GM12891 (cell line): ENCODE measurements at regions not wholly inside any gene's neighbourhood (a gene's known extent, or its start where the extent isn't known, plus 50 kb on each side); places are given as distances from the start of the nearest gene placed in this dataset.

ENCODE experiments used
- DNase-seq: peaks from one replicate; pipeline ENCODE4 v3.0.0; 2011; ENCODE audit warnings: low spot score; ENCODE audit not compliant: insufficient read length
- FAIRE-seq: peaks from 2 replicates; lab custom pipeline; 2011; peaks lifted over from hg19 to GRCh38; lab: Jason Lieb, UNC
- PAX5 ChIP-seq: IDR thresholded peaks from 2 replicates; pipeline ENCODE4 v1.6.1; 2011; ENCODE audit warnings: low read length, moderate library complexity, mild to moderate bottlenecking; ENCODE audit not compliant: insufficient read depth, severe bottlenecking
- POLR2A ChIP-seq: IDR thresholded peaks from 2 replicates; pipeline ENCODE4 v1.6.1; 2011; ENCODE audit warnings: low read depth, low read length, control low read depth
- POLR2AphosphoS5 ChIP-seq: IDR thresholded peaks from 2 replicates; pipeline ENCODE4 v1.6.1; 2011; ENCODE audit warnings: low read depth, low read length, control low read depth
- POU2F2 ChIP-seq: IDR thresholded peaks from 2 replicates; pipeline ENCODE4 v1.6.1; 2011; ENCODE audit warnings: low read depth, mild to moderate bottlenecking, control low read depth, low read length, moderate library complexity
- SPI1 ChIP-seq: IDR thresholded peaks from 2 replicates; pipeline ENCODE4 v1.6.1; 2011; ENCODE audit warnings: low read depth, low read length, control low read depth
- TAF1 ChIP-seq: IDR thresholded peaks from 2 replicates; pipeline ENCODE4 v1.6.1; 2011; ENCODE audit warnings: low read depth, low read length, control low read depth

DNA sequence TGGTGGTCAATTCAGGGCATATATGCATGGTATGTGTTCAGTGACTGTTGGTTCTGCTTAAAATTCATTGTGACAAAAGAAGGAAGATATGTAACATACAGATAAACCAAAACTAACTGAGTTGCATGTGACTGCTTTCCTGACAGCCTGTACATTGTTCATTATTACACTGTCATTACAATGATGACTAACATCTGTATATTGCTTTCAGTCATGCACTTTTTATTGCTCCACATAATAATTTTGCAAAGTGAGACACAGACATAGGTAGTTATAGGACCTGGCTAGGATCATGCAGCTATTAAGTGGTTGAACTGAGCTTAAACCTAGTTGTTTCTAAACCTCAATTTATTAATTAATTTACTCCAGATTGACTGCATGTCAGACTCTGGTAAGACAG, 703.2 kb downstream of the HDGFL1 start:
- no peak for DNase-seq
- no peak for FAIRE-seq
- TF ChIP-seq SPI1 = no peak
- TF ChIP-seq POLR2A = no peak
- no peak for TF ChIP-seq POU2F2
- TF ChIP-seq TAF1 = no peak
- no peak for TF ChIP-seq PAX5
- TF ChIP-seq POLR2AphosphoS5 = no peak

DNA sequence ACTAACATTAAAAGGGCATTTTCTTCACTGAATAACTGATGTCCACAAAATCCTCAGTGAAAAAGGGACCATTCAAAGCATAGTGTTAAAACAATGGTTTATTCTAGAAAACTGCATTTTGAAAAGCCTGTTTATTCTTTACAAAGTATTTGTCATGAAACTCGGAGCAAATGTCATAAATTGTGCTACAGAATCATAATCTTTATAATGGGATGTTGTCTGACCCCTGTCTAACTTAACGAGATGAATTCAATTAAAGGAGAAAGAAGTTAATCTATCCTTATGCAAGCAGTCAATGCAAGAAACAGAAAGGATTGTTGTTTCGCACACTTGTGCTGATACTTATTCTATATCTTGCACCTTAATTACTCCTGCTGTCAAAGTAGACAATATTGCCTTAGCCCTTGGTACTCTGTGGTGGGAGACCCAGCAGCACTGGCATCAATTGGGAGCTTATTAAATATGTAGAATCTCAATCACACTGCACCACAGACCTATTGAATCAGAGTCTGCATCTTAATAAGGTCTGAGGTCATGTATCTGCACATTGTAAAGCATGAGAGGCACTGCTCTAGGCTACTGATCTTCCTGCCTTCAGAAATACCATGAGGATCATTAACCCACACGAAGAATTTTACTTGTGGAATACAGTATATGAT, 708.3 kb downstream of the HDGFL1 start:
- FAIRE-seq (no peak), DNase-seq (no peak)
- TF ChIP-seq POLR2A = no peak
- TF ChIP-seq SPI1 = no peak
- TF ChIP-seq POU2F2 = no peak
- no peak for TF ChIP-seq POLR2AphosphoS5
- no peak for TF ChIP-seq PAX5
- TF ChIP-seq TAF1 = no peak

GRCh38 chr6:23278180-23278532, 708.8 kb downstream of the HDGFL1 start:
- TF ChIP-seq TAF1 = no peak
- no peak for TF ChIP-seq PAX5
- no peak for TF ChIP-seq POLR2AphosphoS5
- no peak for TF ChIP-seq POU2F2
- TF ChIP-seq POLR2A = no peak
- no peak for TF ChIP-seq SPI1
- no peak for FAIRE-seq
- DNase-seq = no peak

GRCh38 chr6:23280437-23280836, 711.1 kb downstream of the HDGFL1 start:
- no peak for DNase-seq
- no peak for TF ChIP-seq SPI1
- no peak for TF ChIP-seq PAX5
- no peak for TF ChIP-seq POU2F2
- TF ChIP-seq POLR2AphosphoS5 = no peak
- TF ChIP-seq POLR2A = no peak
- no peak for TF ChIP-seq TAF1
- FAIRE-seq = no peak

DNA sequence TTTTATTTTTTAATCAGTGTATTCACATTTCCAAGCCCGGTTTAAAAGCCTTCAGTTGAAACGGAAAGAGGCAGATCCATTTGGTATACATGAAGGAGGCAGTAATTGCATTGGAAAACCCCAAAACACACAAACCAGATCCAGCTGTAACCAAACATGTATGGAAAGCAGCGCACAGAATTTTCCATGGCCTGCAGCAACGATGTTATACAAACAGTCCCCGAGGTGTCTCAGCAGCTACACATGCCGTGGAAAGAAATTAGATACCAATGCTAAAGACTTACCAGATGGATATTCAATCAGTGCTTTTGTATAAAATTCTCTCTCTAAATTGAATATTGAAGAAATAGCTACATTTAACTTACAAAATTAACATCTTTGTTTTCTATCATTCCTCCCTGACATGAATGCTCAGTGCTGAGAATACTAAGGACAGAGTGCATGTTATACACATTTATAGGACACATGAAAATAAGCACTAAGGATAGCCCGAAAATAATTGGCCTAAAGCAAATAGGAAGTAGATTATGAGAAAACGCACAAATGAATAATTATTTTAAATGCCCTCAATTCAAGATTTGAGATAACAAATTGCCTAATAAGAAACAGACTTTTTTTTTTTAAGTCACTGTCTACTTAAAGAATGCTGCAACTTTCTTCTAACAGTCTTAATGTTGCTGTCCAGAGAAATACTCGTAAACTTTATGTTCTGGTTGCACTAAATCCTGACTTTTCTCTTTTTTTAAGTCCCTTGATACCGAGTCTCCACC, 713.1 kb downstream of the HDGFL1 start:
- no peak for DNase-seq
- no peak for TF ChIP-seq POU2F2
- no peak for TF ChIP-seq POLR2A
- TF ChIP-seq TAF1 = no peak
- no peak for TF ChIP-seq SPI1
- TF ChIP-seq PAX5 = no peak
- TF ChIP-seq POLR2AphosphoS5 = no peak

GRCh38 chr6:23293653-23294052, 724.3 kb downstream of the HDGFL1 start:
- FAIRE-seq (no peak), DNase-seq (no peak)
- no peak for TF ChIP-seq POU2F2
- no peak for TF ChIP-seq PAX5
- TF ChIP-seq POLR2A = no peak
- TF ChIP-seq TAF1 = no peak
- no peak for TF ChIP-seq SPI1
- TF ChIP-seq POLR2AphosphoS5 = no peak

More for the DNA sequence above, 713.1 kb downstream of the HDGFL1 start:
- no peak for FAIRE-seq

DNA sequence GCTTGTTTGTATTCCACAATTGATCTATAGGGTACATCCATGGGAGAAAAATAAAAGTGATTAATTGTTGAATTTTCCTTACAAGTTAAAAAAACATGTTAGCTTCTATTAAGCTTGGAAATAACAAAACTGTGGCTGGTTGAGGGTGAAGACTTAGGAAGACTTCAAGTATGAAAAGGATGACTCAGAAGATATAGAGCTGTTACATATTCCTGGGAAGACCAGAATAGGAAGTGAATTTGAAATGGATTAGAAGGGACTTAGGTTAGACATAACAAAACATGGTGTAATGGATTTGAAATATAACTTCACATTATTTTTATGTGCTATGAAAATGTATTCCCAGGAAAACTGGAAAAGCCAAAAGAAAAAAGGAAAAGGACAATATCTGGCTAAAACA, 732.2 kb downstream of the HDGFL1 start:
- DNase-seq (no peak), FAIRE-seq (no peak)
- TF ChIP-seq POLR2AphosphoS5 (no peak), PAX5 (no peak), POU2F2 (no peak), TAF1 (no peak), SPI1 (no peak), POLR2A (no peak)

DNA sequence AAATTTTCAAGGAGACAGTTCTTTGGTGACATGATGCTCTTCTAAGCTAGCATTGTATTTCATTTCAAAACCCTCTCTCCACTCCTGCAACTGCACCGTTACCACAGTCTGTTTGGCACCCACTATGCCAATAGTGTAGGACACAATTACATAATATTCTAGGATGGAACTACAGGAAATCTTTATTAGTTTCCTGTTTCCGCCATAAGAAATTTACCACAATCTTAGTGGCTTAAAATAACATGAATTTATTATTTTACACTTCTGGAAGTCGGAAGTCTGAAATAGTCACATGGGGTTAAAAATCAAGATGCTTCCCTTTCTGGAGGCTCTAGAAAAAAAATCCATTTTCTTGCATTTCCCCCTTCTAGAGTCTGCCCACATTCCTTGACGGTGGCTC, 733.1 kb downstream of the HDGFL1 start:
- TF ChIP-seq POLR2A (no peak), PAX5 (no peak)
- no peak for DNase-seq
- no peak for FAIRE-seq

DNA sequence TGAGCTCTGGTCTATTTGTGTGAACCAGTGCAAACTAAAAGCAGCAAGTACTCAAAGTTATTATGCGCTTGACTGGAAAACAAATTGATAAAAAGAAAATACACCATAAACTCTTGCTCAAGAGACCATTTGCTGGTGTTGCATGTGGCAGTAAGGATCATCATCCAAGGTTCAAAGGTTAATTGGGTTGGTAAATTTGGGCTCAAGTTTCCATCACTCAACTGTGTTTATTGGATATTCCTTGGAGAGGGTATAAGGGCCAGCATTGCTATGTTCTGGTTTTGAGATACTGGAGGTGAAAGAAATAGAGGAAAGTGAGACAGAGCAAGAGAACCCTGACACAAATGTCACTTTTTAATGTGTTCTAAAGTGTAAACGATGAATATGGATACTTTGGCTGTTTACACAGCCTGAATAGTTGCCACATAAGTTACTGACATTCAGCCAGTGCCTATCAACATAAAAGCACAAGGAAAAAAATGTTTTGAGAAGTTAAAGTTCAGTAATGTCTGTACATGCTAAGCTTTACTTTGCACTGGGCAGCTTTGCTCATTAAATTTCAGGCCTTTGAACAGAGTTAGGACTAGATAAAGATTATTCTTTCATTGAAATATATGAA, 736.1 kb downstream of the HDGFL1 start:
- FAIRE-seq (no peak), DNase-seq (no peak)
- no peak for TF ChIP-seq POU2F2
- no peak for TF ChIP-seq SPI1
- no peak for TF ChIP-seq TAF1
